ENCODE measurements at regions not wholly inside any gene's neighbourhood (a gene's known extent, or its start where the extent isn't known, plus 50 kb on each side); places are given as distances from the start of the nearest gene placed in this dataset.

DNA sequence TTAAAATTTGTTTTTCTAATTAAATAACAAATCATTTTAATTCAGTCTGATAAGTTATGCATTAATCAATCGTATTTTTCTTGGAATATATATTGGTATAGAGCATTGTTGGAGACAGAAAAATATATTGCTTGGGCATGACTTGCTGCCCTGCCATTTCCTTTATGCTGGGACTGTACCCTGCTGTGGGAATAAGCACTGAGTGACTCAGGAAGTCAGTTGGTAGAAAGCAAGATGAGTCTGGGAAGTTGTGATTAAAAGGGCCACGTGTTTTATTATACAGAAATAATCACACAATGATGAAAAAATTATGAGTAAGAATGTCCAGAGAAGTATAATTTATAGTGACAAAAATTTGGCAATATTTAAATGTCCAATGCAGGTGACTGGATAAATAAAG lies 139.5 kb downstream of the KIF18A start:
- Histone ChIP-seq H3K4me3 (no peak overlapping the region), H3K4me2 (no peak overlapping the region), H3K27ac (no peak overlapping the region), H3K36me3 (no peaks in the 10 kb centered on the region), H3K4me1 (no peaks in the 10 kb centered on the region), H3K9me3 (replicated peaks in 1 of 11) (no peaks in the 10 kb centered on the region), H3K27me3 (no peaks in the 10 kb centered on the region), H3K9ac (no peak overlapping the region), H4K20me1 (no peaks in the 10 kb centered on the region)
- TF ChIP-seq Cebpa-rat (IDR thresholded peaks at IDR 0.05) = no peak

- H3K27ac ChIP-seq = no peak overlapping the region
- H3K9me3 ChIP-seq (replicated peaks in 1 of 11) = no peaks in the 10 kb centered on the region
- H3K9ac ChIP-seq = no peak overlapping the region
- no peaks in the 10 kb centered on the region for H3K36me3 ChIP-seq
- H3K27me3 ChIP-seq = no peaks in the 10 kb centered on the region
- no peak for TF ChIP-seq Cebpa-rat (IDR thresholded peaks at IDR 0.05)
- H4K20me1 ChIP-seq = no peaks in the 10 kb centered on the region
- no peaks in the 10 kb centered on the region for H3K4me1 ChIP-seq
- no peak overlapping the region for H3K4me3 ChIP-seq
- no peak overlapping the region for H3K4me2 ChIP-seq
These were observed 142.4 kb downstream of the KIF18A start for GRCh38 chr11:27965559-27965958.

GRCh38 chr11:27963370-27963769 lies 144.6 kb downstream of the KIF18A start:
- H3K27ac ChIP-seq = no peak overlapping the region
- no peak overlapping the region for H3K4me3 ChIP-seq
- no peak overlapping the region for H3K4me2 ChIP-seq
- H3K9ac ChIP-seq = no peak overlapping the region
- H3K27me3 ChIP-seq = no peaks in the 10 kb centered on the region
- H3K36me3 ChIP-seq = no peaks in the 10 kb centered on the region
- no peak for TF ChIP-seq Cebpa-rat (IDR thresholded peaks at IDR 0.05)
- no peaks in the 10 kb centered on the region for H3K9me3 ChIP-seq (replicated peaks in 1 of 11)
- no peaks in the 10 kb centered on the region for H4K20me1 ChIP-seq
- no peaks in the 10 kb centered on the region for H3K4me1 ChIP-seq

DNA sequence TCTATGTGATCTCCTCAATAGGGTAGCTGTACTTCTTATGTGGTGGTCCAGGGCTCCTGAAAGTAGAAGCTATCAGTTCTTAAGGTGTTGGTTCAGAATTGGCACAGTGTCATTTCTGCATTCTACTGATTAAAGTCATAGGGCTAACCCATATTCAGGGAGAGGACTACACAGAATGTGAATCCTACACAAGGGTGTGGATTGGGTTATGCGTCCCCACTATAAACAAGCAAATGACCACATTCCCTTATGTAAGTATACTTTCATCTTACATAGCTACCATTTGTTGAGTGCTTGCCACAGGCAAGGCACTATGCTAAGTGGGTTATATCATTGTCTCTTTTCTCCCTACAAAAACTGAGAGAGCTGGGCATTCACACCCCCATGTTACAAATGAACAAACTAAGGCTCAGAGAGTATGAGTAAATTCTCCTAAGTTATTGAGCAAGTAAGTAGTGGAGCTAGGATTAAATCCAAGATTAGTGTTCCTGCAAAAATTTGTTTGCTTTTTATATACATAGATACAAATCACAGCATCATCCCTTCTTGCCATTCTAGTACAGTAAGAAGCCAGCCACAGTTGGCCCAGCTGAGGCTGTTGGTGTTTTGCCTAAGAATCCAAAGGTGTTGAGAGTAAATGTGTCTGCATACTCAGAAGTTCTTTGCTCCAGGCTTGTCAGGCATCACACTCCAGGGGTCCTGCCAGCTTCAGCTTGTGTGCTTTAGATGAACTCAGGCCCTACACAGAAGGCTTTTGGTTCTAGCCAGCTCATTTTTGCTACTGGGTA lies 157.8 kb downstream of the KIF18A start:
- H3K4me3 ChIP-seq = no peak overlapping the region
- H4K20me1 ChIP-seq = no peaks in the 10 kb centered on the region
- H3K4me2 ChIP-seq = no peak overlapping the region
- H3K4me1 ChIP-seq = no peaks in the 10 kb centered on the region
- H3K9ac ChIP-seq = no peak overlapping the region
- H3K36me3 ChIP-seq = no peaks in the 10 kb centered on the region
- no peaks in the 10 kb centered on the region for H3K9me3 ChIP-seq (replicated peaks in 1 of 11)
- no peak for TF ChIP-seq Cebpa-rat (IDR thresholded peaks at IDR 0.05)
- no peak overlapping the region for H3K27ac ChIP-seq
- H3K27me3 ChIP-seq = no peaks in the 10 kb centered on the region

DNA sequence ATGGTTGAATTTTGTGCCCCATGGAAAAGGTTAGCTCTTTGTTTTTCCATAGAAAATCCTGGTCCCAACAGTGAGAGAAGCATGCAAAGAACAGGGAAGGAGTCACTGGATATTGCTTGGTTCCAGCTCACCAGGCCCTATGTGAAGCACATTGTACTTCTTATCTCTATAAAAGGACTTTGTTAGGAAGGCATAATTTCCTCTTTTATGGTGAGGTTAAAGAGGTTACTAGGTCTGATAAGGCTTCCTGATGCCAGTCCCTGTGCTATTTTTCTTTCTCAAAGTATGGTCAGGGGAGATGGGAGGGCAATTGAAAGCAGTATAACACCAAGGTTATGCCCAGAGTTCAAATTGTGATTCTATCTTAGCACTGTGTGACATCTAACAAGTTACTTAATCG lies 162.6 kb downstream of the KIF18A start:
- Histone ChIP-seq H3K4me3 (no peak overlapping the region), H3K4me1 (no peaks in the 10 kb centered on the region), H3K27me3 (no peaks in the 10 kb centered on the region), H3K9me3 (replicated peaks in 1 of 11) (no peaks in the 10 kb centered on the region), H3K9ac (no peak overlapping the region), H3K36me3 (no peaks in the 10 kb centered on the region), H3K27ac (no peak overlapping the region), H3K4me2 (no peak overlapping the region), H4K20me1 (no peaks in the 10 kb centered on the region)
- TF ChIP-seq Cebpa-rat (IDR thresholded peaks at IDR 0.05) = no peak

GRCh38 chr11:27938011-27938410 lies 169.9 kb downstream of the KIF18A start:
- TF ChIP-seq Cebpa-rat (IDR thresholded peaks at IDR 0.05) = no peak
- Histone ChIP-seq H3K4me1 (no peaks in the 10 kb centered on the region), H3K27me3 (no peaks in the 10 kb centered on the region), H3K36me3 (no peaks in the 10 kb centered on the region), H3K4me3 (no peak overlapping the region), H4K20me1 (no peaks in the 10 kb centered on the region), H3K27ac (no peak overlapping the region), H3K9ac (no peak overlapping the region), H3K9me3 (replicated peaks in 1 of 11) (peaks cover 0 to 12% (median 7%) of the 10 kb centered on the region in 11 experiments; a peak in 10 of 22 replicates), H3K4me2 (no peak overlapping the region)

GRCh38 chr11:27934830-27935145 lies 173.2 kb downstream of the KIF18A start:
- Histone ChIP-seq H4K20me1 (no peaks in the 10 kb centered on the region), H3K36me3 (no peaks in the 10 kb centered on the region), H3K27me3 (no peaks in the 10 kb centered on the region; a peak in 1 of 22 replicates), H3K4me2 (no peak overlapping the region), H3K27ac (no peak overlapping the region), H3K4me1 (no peaks in the 10 kb centered on the region), H3K4me3 (no peak overlapping the region), H3K9me3 (replicated peaks in 1 of 11) (peaks cover 0 to 12% (median 7%) of the 10 kb centered on the region in 11 experiments; a peak in 10 of 22 replicates), H3K9ac (no peak overlapping the region)
- no peak for TF ChIP-seq Cebpa-rat (IDR thresholded peaks at IDR 0.05)

DNA sequence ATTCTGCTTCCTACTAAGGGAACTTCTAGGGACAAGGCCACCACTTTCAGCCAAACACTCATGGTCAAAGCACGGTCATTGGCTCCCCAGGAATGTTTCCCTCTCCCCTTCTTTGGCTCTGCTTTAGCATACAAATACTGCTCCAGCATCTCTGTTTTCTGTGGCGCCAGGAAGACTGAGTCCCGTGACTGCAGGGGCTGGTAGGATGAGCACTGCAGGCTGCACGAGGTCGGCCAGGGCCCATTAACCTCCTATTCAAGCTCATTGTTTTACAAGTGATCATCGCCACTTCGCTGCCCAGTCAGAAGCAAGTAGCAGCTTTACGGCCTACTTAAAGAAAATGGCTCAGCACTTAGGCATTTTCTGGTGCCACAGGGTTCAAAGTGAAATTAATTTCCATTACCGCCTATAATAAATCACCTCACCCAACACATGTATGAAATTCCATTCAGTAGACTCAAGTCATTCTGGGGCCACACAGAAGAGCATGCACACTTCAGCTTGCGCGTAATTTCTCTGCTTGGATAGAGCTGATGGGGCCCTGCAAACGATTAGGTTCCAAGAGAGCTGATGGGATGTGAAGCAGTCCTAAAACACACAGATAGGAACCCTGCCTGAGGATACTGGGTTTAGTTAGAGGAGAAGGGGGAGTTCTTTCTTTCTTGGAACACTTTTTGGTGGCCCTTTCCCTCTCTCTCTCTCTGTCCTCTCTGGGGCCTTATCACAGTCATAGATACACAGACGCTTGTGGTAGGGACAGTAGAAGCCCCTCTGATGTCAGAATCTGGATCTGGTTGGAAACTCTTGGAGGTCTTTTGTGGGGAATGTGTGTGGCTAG lies 173.7 kb downstream of the KIF18A start:
- H3K27ac ChIP-seq = no peak overlapping the region
- TF ChIP-seq Cebpa-rat (IDR thresholded peaks at IDR 0.05) = no peak
- no peak overlapping the region for H3K9ac ChIP-seq
- H3K4me2 ChIP-seq = no peak overlapping the region
- no peaks in the 10 kb centered on the region; a peak in 2 of 22 replicates for H3K27me3 ChIP-seq
- H3K4me3 ChIP-seq = no peak overlapping the region
- H3K9me3 ChIP-seq (replicated peaks in 1 of 11) = peaks cover 0 to 9% (median 6%) of the 10 kb centered on the region in 11 experiments; a peak in 10 of 22 replicates
- no peaks in the 10 kb centered on the region for H3K4me1 ChIP-seq
- no peaks in the 10 kb centered on the region for H4K20me1 ChIP-seq
- no peaks in the 10 kb centered on the region for H3K36me3 ChIP-seq

- Histone ChIP-seq H3K4me1 (peaks cover 0 to 13% (median 7%) of the 10 kb centered on the region in 10 experiments; a peak in 13 of 20 replicates), H3K4me3 (no peak overlapping the region), H3K9ac (no peak overlapping the region), H4K20me1 (no peaks in the 10 kb centered on the region), H3K27me3 (no peaks in the 10 kb centered on the region; a peak in 2 of 22 replicates), H3K9me3 (replicated peaks in 1 of 11) (0 out of 22 replicates have a peak, but pooled peaks cover 0 to 8% (median 0%) of the 10 kb centered on the region in 11 experiments), H3K36me3 (no peaks in the 10 kb centered on the region), H3K27ac (no peak overlapping the region), H3K4me2 (no peak overlapping the region)
- TF ChIP-seq Cebpa-rat (IDR thresholded peaks at IDR 0.05) = no peak
These were observed 176.2 kb downstream of the KIF18A start for GRCh38 chr11:27931770-27932169.
